ENCODE measurements at regions not wholly inside any gene's neighbourhood (a gene's known extent, or its start where the extent isn't known, plus 50 kb on each side); places are given as distances from the start of the nearest gene placed in this dataset.

- TF ChIP-seq EZH2phosphoT487 (conservative IDR thresholded peaks at IDR 0.05; ENCODE audit: low read length): no peak
- TF ChIP-seq CTCF (IDR thresholded peaks at IDR 0.05; ENCODE audit: insufficient read depth, low read length, poor library complexity, severe bottlenecking): no peak
Observed at GRCh38 chr2:217184242-217184641, 324.4 kb upstream of the TNP1 start.

Measured in SU-DHL-6 (cell line).